NCI-H2029 (cell line): ENCODE measurements at regions not wholly inside any gene's neighbourhood (a gene's known extent, or its start where the extent isn't known, plus 50 kb on each side); places are given as distances from the start of the nearest gene placed in this dataset.

Experiments
- DNase-seq: peaks from one replicate; lab custom pipeline; 2025; lab: John Stamatoyannopoulos, UW

GRCh38 chr10:28926932-28927331, 249.6 kb downstream of the BAMBI start:
- no peak for DNase-seq

- no peak for DNase-seq
Observed at GRCh38 chr10:28928484-28928883, 251.2 kb downstream of the BAMBI start.

- no peak for DNase-seq
Observed at GRCh38 chr10:28929942-28930341, 252.6 kb downstream of the BAMBI start.

- no peak for DNase-seq
Observed at GRCh38 chr10:28930514-28931495, 253.5 kb downstream of the BAMBI start.

GRCh38 chr10:28935061-28935460, 257.7 kb downstream of the BAMBI start:
- no peak for DNase-seq

- no peak for DNase-seq
Observed at GRCh38 chr10:28937959-28938358, 260.6 kb downstream of the BAMBI start.

- DNase-seq: no peak
Observed at GRCh38 chr10:28938745-28939144, 261.4 kb downstream of the BAMBI start.

- peak; percentile 95 for DNase-seq
Observed at GRCh38 chr10:28939281-28940157, 262.2 kb downstream of the BAMBI start.

- DNase-seq: peak; percentile 76
Observed at GRCh38 chr10:28940158-28940888, 263.0 kb downstream of the BAMBI start.

GRCh38 chr10:28942012-28942411, 264.7 kb downstream of the BAMBI start:
- DNase-seq: no peak

GRCh38 chr10:28945959-28946358, 268.6 kb downstream of the BAMBI start:
- DNase-seq: no peak

- no peak for DNase-seq
Observed at GRCh38 chr10:28946479-28946878, 269.2 kb downstream of the BAMBI start.

GRCh38 chr10:28947171-28947570, 269.9 kb downstream of the BAMBI start:
- DNase-seq: no peak

GRCh38 chr10:28948046-28948445, 270.7 kb downstream of the BAMBI start:
- DNase-seq: no peak

- DNase-seq: no peak
Observed at GRCh38 chr10:28949005-28950004, 272.0 kb downstream of the BAMBI start.

GRCh38 chr10:28951484-28951883, 274.2 kb downstream of the BAMBI start:
- DNase-seq: no peak

GRCh38 chr10:28952523-28952922, 275.2 kb downstream of the BAMBI start:
- no peak for DNase-seq

GRCh38 chr10:28954211-28954610, 276.9 kb downstream of the BAMBI start:
- no peak for DNase-seq

- DNase-seq: no peak
Observed at GRCh38 chr10:28958468-28958867, 281.1 kb downstream of the BAMBI start.

GRCh38 chr10:28959850-28960501, 282.7 kb downstream of the BAMBI start:
- DNase-seq: no peak
